Endothelial cell (in vitro differentiated cells): ENCODE measurements at regions not wholly inside any gene's neighbourhood (a gene's known extent, or its start where the extent isn't known, plus 50 kb on each side); places are given as distances from the start of the nearest gene placed in this dataset.

Experiments
- DNase-seq: peaks from one replicate; pipeline ENCODE4 v3.0.0; 2021; ENCODE audit warnings: low spot score
- H3K27ac Mint-ChIP-seq: one replicate; pipeline ENCODE4 v1.8.0; 2021; ENCODE audit warnings: mixed read lengths, inconsistent platforms; ENCODE audit not compliant: unreplicated experiment
- H3K27me3 Mint-ChIP-seq: one replicate; pipeline ENCODE4 v1.8.0; 2021; ENCODE audit warnings: mild to moderate bottlenecking, moderate library complexity, mixed read lengths, inconsistent platforms; ENCODE audit not compliant: unreplicated experiment
- H3K36me3 Mint-ChIP-seq: one replicate; pipeline ENCODE4 v1.8.0; 2021; ENCODE audit warnings: mild to moderate bottlenecking, low read depth, mixed read lengths, inconsistent platforms; ENCODE audit not compliant: unreplicated experiment
- H3K4me1 Mint-ChIP-seq: one replicate; pipeline ENCODE4 v1.8.0; 2021; ENCODE audit warnings: mild to moderate bottlenecking, mixed read lengths, inconsistent platforms; ENCODE audit not compliant: unreplicated experiment
- H3K4me3 Mint-ChIP-seq: one replicate; pipeline ENCODE4 v1.8.0; 2021; ENCODE audit warnings: mild to moderate bottlenecking, mixed read lengths, inconsistent platforms; ENCODE audit not compliant: unreplicated experiment
- H3K9me3 Mint-ChIP-seq: one replicate; pipeline ENCODE4 v1.8.0; 2021; ENCODE audit warnings: mixed read lengths, inconsistent platforms; ENCODE audit not compliant: unreplicated experiment
- CTCF ChIP-seq: fragments of 200-600 bp; sonication (generic); IDR thresholded peaks from one replicate; pipeline ENCODE4 v1.5.0; 2021; ENCODE audit warnings: antibody characterized with exemption; ENCODE audit not compliant: unreplicated experiment

- H3K27ac Mint-ChIP-seq: no peak overlapping the region
- TF ChIP-seq CTCF: no peak
- no peaks in the 10 kb centered on the region for H3K36me3 Mint-ChIP-seq
- peaks cover 7% of the 10 kb centered on the region for H3K4me1 Mint-ChIP-seq
- H3K27me3 Mint-ChIP-seq: no peaks in the 10 kb centered on the region
- no peak for DNase-seq
- H3K9me3 Mint-ChIP-seq: no peaks in the 10 kb centered on the region
- no peak overlapping the region for H3K4me3 Mint-ChIP-seq
These were observed 86.4 kb upstream of the FBXO11 start for GRCh38 chr2:47992671-47993070.

GRCh38 chr2:47996808-47997207, 90.5 kb upstream of the FBXO11 start:
- Mint-ChIP-seq H3K4me1 (no peaks in the 10 kb centered on the region), H3K9me3 (no peaks in the 10 kb centered on the region), H3K4me3 (no peak overlapping the region), H3K27ac (no peak overlapping the region), H3K27me3 (no peaks in the 10 kb centered on the region), H3K36me3 (no peaks in the 10 kb centered on the region)
- TF ChIP-seq CTCF: no peak
- no peak for DNase-seq

- H3K4me1 Mint-ChIP-seq: no peaks in the 10 kb centered on the region
- no peak for DNase-seq
- H3K27me3 Mint-ChIP-seq: no peaks in the 10 kb centered on the region
- no peaks in the 10 kb centered on the region for H3K9me3 Mint-ChIP-seq
- no peak overlapping the region for H3K4me3 Mint-ChIP-seq
- H3K27ac Mint-ChIP-seq: no peak overlapping the region
- no peaks in the 10 kb centered on the region for H3K36me3 Mint-ChIP-seq
- TF ChIP-seq CTCF: no peak
These were observed 93.2 kb upstream of the FBXO11 start for GRCh38 chr2:47999512-47999911.

GRCh38 chr2:48001498-48001897, 95.2 kb upstream of the FBXO11 start:
- no peaks in the 10 kb centered on the region for H3K9me3 Mint-ChIP-seq
- no peaks in the 10 kb centered on the region for H3K4me1 Mint-ChIP-seq
- H3K27ac Mint-ChIP-seq: no peak overlapping the region
- H3K36me3 Mint-ChIP-seq: no peaks in the 10 kb centered on the region
- H3K27me3 Mint-ChIP-seq: no peaks in the 10 kb centered on the region
- DNase-seq: no peak
- no peak for TF ChIP-seq CTCF
- no peak overlapping the region for H3K4me3 Mint-ChIP-seq

- Mint-ChIP-seq H3K36me3 (no peaks in the 10 kb centered on the region), H3K9me3 (no peaks in the 10 kb centered on the region), H3K4me3 (no peak overlapping the region), H3K27ac (no peak overlapping the region), H3K27me3 (no peaks in the 10 kb centered on the region), H3K4me1 (no peaks in the 10 kb centered on the region)
- TF ChIP-seq CTCF: no peak
- DNase-seq: no peak
These were observed 99.8 kb upstream of the FBXO11 start for GRCh38 chr2:48006094-48006493.
